ENCODE measurements at regions not wholly inside any gene's neighbourhood (a gene's known extent, or its start where the extent isn't known, plus 50 kb on each side); places are given as distances from the start of the nearest gene placed in this dataset.
"Not testable (repeated sequence)": the region's sequence is repeated elsewhere in the genome, so short reads cannot be mapped to it uniquely, and the experiment has no call there.

DNA sequence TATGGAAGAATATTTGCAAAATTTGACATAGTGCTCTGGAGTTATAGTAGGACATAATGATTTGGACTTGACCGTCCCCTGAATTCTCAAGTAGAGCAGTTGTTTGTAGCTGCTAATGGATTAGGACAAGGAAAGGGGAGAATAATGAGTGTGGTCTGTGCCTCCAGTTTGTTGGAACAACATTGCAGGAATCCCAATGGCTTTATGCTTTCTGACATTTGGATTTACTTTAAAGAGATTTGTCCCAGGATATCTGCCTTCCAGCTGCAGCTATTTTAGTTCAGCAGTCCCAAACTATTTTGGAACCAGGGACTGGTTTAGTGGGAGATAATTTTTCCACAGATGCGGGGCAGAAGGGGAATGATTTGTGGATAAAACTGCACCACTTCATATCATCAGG, 648.2 kb downstream of the SLCO4C1 start:
- no peak for DNase-seq (ENCODE audit: low spot score)

DNA sequence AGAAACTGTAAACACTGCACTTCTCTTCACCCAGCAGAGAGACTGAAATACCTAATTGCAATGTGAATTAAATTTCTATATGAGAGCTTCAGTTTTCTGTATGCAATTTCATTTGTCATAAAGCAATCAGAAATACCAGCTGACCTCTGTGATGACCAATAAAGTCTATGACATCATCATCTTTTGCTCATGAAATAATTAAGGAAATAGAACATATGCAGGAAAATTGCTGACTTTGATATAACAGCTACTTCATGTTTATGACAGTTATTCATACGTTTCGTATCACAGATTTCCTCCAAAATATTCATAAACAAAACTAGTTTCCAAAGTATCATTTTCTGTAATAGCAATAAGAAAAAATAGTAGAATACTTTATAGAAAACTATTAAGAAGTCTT, 652.3 kb downstream of the SLCO4C1 start:
- peak; percentile 12 for DNase-seq (ENCODE audit: low spot score)

- DNase-seq (ENCODE audit: low spot score), result no peak
Measured at GRCh38 chr5:101637599-101637998, 658.5 kb downstream of the SLCO4C1 start.

DNA sequence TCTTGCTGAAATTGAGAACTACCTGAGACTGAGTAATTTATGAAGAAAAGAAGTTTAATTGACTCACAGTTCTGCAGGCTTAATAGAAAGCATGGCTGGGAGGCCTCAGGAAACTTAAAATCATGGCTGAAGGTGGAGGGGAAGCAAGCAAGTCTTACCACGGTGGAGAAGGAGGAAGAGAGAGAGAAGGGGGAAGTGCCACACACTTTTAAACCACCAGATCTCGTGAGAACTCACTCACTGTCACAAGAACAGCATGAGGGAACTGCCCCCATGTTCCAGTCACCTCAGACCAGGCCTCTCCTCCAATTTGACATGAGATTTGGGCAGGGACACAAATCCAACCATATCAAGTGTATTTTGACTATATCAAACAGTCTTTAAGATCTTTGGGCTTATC, 668.3 kb downstream of the SLCO4C1 start:
- not testable (repeated sequence) for DNase-seq (ENCODE audit: low spot score)

- DNase-seq (ENCODE audit: low spot score), result no peak
Measured at GRCh38 chr5:101626572-101626971, 669.5 kb downstream of the SLCO4C1 start.

DNA sequence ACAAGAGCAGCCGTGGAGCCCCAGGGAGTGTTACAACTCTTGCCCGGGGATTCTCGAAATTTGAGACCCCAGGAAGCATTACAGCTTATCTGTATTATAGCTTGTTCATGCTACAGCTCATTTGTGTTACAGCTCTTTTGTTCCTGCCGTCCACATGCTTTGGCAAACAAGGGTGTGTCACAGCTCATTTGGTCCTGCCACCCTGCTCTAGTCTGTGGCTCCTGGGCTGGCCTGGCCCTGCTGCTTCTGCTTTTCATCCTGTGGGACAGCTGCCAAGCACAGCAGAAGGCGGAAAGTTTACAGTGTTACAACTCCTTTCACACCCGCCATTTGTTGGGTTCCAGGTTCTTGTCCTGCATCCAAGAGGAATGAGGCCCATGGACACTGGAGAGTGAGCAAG, 685.0 kb downstream of the SLCO4C1 start:
- DNase-seq (ENCODE audit: low spot score), result no peak

DNA sequence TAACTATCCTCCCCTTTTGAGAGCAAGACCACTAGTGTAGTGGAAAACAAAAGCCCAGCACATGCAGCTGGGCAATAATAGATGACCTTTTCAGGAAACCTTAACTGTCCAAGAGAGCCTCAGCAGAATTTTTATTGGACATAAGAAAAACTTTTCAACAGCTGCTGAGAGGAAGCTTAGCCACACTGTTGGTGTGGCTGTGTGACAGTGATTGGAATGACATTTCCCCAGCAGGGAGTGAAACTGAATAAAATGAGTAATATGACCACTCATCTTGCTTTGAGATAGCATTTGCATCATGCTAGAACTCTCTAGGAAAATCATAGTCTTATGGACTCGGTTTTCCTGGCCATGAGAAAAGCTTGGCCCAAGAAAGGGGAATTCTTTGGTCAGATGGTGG, 687.8 kb downstream of the SLCO4C1 start:
- no peak for DNase-seq (ENCODE audit: low spot score)

DNA sequence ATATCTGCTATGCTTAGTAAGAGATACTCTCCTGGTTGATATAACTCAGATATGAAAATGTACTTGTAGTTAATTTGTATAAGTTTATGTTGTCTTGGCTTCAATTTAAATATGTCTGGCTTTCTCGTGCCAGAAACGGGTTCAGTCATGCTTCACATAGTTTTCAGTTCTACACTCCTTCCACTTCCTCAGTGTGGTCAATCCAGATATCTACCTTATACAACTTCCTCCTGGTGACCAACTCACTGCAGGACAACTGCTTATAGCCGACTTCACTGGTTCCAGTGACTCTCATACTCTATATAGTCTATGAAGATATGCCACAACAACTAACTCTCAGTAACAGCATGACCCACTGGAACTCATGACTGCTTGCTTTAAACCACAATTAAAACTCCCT, 690.4 kb downstream of the SLCO4C1 start:
- no peak for DNase-seq (ENCODE audit: low spot score)

DNA sequence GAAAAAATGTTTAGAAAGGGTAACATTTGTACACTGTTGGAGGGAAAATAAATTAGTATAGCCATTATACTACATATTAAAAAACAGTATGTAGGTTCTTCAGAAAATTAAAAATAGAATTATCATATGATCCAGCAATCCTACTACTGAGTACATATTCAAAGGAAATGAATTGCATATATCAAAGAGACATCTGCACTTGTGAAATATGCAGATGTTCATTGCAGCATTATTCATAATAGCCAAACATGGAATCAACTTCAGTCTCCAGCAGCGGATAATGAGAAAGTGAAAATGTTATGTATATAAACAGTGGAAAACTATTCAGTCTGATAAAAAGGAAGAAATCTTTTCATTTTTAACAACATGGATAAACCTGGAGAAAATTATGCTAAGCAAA, 695.5 kb downstream of the SLCO4C1 start:
- no peak for DNase-seq (ENCODE audit: low spot score)

DNA sequence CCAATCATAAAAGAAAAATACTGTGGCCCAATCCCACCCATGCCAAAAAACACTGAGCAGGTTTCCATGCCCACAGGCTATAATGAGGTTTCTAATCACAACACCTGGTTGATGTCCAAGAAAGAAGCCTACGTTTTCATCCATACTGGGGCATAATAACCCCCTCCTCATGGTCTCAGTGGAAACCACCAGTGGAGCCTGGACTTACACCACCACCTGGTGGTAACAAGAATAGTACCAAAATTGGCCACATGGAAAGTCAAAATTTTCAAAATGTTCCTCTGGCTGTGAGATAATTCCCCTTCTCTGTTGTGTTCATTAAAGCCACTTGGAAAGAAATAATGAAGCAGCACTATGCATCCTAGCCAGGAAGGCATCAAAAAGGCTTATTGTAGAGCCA, 687.3 kb upstream of the ST8SIA4 start:
- no peak for DNase-seq (ENCODE audit: low spot score)

DNA sequence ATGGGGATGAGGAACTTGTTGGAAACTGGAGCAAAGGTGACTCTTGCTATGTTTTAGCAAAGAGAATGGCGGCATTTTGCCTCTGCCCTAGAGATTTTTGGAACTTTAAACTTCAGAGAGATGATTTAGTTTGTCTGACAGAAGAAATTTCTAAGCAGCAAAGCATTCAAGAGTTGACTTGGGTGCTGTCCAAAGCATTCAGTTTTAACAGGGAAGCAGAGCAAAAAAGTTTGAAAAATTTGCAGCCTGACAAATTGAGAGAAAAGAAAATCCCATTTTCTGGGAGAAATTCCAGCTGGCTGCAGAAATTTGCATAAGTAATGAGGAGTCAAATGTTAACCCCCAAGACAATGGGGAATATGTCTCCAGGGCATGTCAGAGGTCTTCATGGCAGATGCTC, 682.3 kb upstream of the ST8SIA4 start:
- DNase-seq (ENCODE audit: low spot score), result no peak

DNA sequence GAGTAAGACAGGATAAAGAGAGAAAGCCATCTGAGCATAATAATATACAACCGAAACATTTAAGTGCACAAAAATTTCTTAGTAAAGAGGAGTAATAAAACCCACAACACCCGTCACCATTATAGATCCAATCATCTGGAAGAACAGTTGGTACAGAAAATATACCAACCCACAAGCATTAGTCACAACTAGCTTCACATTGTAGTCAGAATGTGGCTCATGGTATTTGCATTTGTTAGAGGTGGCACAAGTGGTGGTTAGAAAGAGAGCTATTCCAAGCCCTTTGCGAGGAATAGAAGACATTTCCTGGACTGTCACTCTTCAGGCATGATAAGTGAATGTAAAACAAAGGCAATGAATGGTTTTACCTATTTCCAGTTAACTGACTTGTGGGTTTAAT, 677.5 kb upstream of the ST8SIA4 start:
- DNase-seq (ENCODE audit: low spot score), result peak; percentile 25

- no peak for DNase-seq (ENCODE audit: low spot score)
Measured at GRCh38 chr5:101574017-101574416, 670.9 kb upstream of the ST8SIA4 start.

DNA sequence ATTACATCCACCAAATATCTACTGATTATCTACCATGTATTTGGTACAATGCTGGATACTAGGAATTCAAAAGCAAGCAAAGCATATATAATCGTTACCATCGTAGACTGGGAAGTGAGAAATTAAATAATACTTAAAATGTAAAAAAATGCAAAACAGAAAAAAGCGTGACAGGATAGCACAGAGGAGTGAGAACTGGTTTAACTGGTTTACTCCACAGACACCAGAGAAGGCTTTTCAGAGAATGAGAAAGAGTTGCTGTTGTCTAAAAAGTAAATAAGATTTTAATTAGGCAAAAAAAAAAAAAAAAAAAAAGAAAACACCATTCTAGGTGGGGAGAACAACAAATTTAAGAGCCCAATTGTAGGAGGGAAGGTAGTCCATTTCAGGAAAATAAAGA, 657.9 kb upstream of the ST8SIA4 start:
- no peak for DNase-seq (ENCODE audit: low spot score)

- DNase-seq (ENCODE audit: low spot score), result no peak
Measured at GRCh38 chr5:101543780-101544179, 640.7 kb upstream of the ST8SIA4 start.

DNA sequence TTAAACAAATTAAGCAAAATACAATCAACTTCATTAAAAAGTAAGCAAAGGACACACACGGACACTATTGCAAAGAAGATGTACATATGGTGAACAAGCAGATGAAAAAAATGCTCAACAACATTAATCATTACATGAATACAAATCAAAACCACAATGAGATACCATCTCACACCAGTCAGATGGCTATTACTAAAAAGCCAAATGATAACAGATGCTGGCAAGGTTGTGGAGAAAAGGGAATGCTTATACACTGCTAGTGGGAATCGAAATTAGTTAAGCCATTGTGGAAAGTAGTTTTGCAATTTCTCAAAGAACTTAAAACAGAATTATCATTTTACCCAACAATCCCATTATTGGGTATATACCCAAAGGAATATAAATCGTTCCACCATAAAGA, 636.2 kb upstream of the ST8SIA4 start:
- no peak for DNase-seq (ENCODE audit: low spot score)

DNA sequence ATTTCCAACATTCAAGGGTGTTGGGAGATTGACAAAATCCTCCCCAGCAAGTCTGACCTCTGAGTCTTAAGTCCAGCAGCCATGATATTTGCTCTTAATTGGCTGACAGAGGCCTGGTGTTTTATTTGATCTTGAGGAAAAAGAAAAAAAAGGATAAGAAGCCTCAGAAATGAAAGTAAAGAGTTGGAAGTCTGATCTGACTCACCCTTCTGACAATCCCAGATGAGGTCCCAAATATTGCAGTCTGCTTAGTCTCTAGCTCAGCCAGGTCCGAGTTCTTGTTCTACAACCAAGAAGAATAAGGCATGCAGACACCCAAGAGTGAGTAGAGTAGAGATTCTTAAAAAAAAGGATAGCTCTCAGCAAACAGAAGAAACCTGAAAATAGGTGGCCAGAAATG, 632.5 kb upstream of the ST8SIA4 start:
- no peak for DNase-seq (ENCODE audit: low spot score)

DNA sequence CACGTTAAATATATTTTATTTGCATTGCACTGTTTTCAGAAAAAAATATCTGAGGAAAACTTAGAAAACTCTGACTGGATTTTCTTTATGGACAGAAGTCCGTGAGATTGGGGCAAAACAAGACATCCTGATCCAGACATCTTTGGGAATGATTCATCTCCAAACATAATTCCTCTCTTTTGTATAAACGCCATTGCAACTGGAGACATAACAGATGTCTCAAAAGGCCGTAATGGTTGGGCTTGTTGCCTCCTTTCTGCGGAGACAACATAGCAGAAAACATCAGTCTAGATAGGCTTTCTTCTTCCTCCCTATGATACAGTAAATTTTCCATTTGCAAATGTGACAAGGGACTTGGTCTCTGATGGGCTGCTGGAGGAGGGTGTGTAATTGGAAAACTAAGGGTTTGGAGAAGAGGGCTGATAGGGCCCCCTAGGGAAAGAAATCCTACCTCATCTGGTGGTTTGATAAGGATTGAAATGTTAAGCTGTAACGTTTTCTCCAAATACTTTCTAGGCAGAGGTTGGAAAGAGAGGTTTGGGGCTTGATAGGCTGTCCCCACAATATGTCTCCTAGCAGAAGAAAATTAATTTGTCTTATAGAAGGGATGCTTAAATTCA, 631.5 kb upstream of the ST8SIA4 start:
- DNase-seq (ENCODE audit: low spot score), result no peak

DNA sequence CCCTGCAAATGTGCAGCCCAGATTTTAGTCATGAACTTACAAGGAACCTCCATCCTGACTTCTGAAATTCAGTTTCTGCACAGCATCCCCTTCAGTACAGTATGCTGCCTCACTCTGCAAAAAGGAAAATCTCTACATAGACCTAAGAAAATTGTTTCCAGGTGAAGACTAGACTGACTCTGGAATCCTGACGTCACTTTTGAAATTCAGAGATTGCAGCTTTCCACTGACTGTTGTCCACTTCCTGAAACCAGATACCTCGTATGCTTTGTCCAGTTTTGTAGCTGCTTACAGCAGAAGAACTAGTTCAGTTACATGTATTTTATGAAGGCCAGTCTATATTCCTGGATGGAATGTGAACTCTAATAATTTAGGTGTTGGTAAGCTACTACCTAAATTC, 629.3 kb upstream of the ST8SIA4 start:
- no peak for DNase-seq (ENCODE audit: low spot score)

DNA sequence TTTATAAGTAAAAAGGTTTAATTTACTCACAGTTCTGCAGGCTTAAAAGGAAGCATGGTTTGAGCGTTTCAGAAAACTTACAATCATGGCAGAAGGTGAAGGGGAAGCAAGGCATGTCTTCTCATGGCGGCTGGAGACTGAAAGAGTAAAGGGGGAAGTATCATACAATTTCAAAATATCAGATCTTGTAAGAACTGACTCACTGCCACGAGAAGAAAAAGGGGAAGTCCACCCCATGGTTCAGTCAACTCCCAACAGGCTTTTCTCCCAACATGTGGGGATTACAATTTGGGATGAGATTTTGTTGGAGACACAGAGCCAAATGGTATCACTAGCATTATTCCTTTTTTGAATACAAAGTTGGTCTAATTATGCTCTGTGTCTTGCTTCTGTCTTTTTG, 627.9 kb upstream of the ST8SIA4 start:
- no peak for DNase-seq (ENCODE audit: low spot score)

DNA sequence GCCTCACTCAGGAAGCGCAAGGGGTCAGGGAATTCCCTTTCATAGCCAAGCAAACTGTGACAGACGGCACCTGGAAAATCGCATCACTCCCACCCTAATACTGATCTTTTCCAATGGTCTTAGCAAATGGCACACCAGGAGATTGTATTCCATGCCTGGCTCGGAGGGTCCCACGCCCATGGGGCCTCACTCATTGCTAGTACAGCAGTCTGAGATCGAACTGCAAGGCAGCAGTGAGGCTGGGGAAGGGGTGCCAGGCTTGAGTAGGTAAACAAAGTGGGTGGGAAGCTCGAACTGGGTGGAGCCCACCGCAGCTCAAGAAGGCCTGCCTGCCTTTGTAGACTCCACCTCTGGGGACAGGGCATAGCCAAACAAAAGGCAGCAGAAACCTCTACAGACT, 626.0 kb upstream of the ST8SIA4 start:
- not testable (repeated sequence) for DNase-seq (ENCODE audit: low spot score)

GRCh38 chr5:101520417-101520816, 617.3 kb upstream of the ST8SIA4 start:
- DNase-seq (ENCODE audit: low spot score), result no peak

GRCh38 chr5:101517795-101518194, 614.7 kb upstream of the ST8SIA4 start:
- no peak for DNase-seq (ENCODE audit: low spot score)

GRCh38 chr5:101515721-101516120, 612.6 kb upstream of the ST8SIA4 start:
- DNase-seq (ENCODE audit: low spot score), result no peak

All from RKO (cell line).